T1000 (cell line): ENCODE measurements at regions not wholly inside any gene's neighbourhood (a gene's known extent, or its start where the extent isn't known, plus 50 kb on each side); places are given as distances from the start of the nearest gene placed in this dataset.
"Not testable (repeated sequence)": the region's sequence is repeated elsewhere in the genome, so short reads cannot be mapped to it uniquely, and the experiment has no call there.

Experiments used
- DNase-seq: peaks from one replicate; lab custom pipeline; 2025; ENCODE audit warnings: mixed read lengths; lab: John Stamatoyannopoulos, UW

GRCh38 chr14:105600939-105601359 is 74.6 kb downstream of the TMEM121 start:
- no peak for DNase-seq

- no peak for DNase-seq
Measured at GRCh38 chr14:105601360-105602242, 75.2 kb downstream of the TMEM121 start.

- no peak for DNase-seq
Measured at GRCh38 chr14:105602243-105602750, 75.9 kb downstream of the TMEM121 start.

- no peak for DNase-seq
Measured at GRCh38 chr14:105602799-105603793, 76.7 kb downstream of the TMEM121 start.

- not testable (repeated sequence) for DNase-seq
Measured at GRCh38 chr14:105604531-105605463, 78.4 kb downstream of the TMEM121 start.

GRCh38 chr14:105605464-105606304 is 79.3 kb downstream of the TMEM121 start:
- DNase-seq, result no peak

GRCh38 chr14:105606305-105606975 is 80.1 kb downstream of the TMEM121 start:
- not testable (repeated sequence) for DNase-seq

- DNase-seq, result not testable (repeated sequence)
Measured at GRCh38 chr14:105607025-105607424, 80.6 kb downstream of the TMEM121 start.

GRCh38 chr14:105614987-105615386 is 88.6 kb downstream of the TMEM121 start:
- not testable (repeated sequence) for DNase-seq

- DNase-seq, result not testable (repeated sequence)
Measured at GRCh38 chr14:105615986-105616801, 89.8 kb downstream of the TMEM121 start.

GRCh38 chr14:105616802-105617192 is 90.4 kb downstream of the TMEM121 start:
- DNase-seq, result no peak

GRCh38 chr14:105617201-105617777 is 90.9 kb downstream of the TMEM121 start:
- no peak for DNase-seq

GRCh38 chr14:105617805-105618204 is 91.4 kb downstream of the TMEM121 start:
- DNase-seq, result not testable (repeated sequence)

GRCh38 chr14:105619324-105619723 is 92.9 kb downstream of the TMEM121 start:
- DNase-seq, result not testable (repeated sequence)

- DNase-seq, result not testable (repeated sequence)
Measured at GRCh38 chr14:105620178-105620864, 93.9 kb downstream of the TMEM121 start.

- DNase-seq, result not testable (repeated sequence)
Measured at GRCh38 chr14:105620865-105621471, 94.6 kb downstream of the TMEM121 start.
